ENCODE measurements at regions not wholly inside any gene's neighbourhood (a gene's known extent, or its start where the extent isn't known, plus 50 kb on each side); places are given as distances from the start of the nearest gene placed in this dataset.
A peak's percentile ranks its signal among the peaks of the same experiment; 100 is the strongest.

GRCh38 chr7:12866207-12866606 is 178.8 kb downstream of the ARL4A start:
- H3K36me3 ChIP-seq (ENCODE audit: control insufficient read depth, insufficient read depth, low read length) = no peaks in the 10 kb centered on the region
- no peak overlapping the region for H3K27ac ChIP-seq (ENCODE audit: low read depth, low read length)
- H3K27me3 ChIP-seq (ENCODE audit: control insufficient read depth, insufficient read depth, low read length) = no peaks in the 10 kb centered on the region
- no peaks in the 10 kb centered on the region for H3K9me3 ChIP-seq (ENCODE audit: control insufficient read depth, insufficient read depth, low read length)
- peaks cover 3% of the 10 kb centered on the region for H3K4me1 ChIP-seq (ENCODE audit: control insufficient read depth, insufficient read depth, low read length)
- peak in 2 of 6 donors; percentile 30 to 43 for DNase-seq (ENCODE audit: low read depth in 4 of 6, low spot score in 6 of 6)
- no peak overlapping the region for H3K4me3 ChIP-seq (ENCODE audit: low read depth, low read length)
- 66% methylated on average over 2 of the region's 4 CpGs for WGBS (ENCODE audit: insufficient coverage)

DNA sequence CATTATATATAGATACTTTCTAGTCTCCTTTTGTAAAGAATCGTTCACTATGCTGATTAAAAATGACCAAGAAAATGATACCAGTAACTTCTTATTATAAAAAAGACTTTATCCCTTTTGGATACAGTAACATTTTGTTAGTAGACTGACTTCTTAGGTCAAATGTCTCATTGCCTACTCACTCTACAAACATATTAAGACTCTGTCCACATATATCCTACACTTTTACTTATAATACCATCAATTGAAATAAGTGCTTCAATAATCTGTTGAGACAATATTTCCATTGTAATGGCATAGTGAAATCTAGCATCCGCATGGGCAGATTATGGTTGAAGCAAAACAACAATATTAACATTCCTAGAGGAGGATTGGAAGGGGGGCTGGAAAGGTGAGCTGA is 180.6 kb downstream of the ARL4A start:
- Histone ChIP-seq H3K9me3 (ENCODE audit: control insufficient read depth, insufficient read depth, low read length) (no peaks in the 10 kb centered on the region), H3K27me3 (ENCODE audit: control insufficient read depth, insufficient read depth, low read length) (no peaks in the 10 kb centered on the region), H3K27ac (ENCODE audit: low read depth, low read length) (no peak overlapping the region), H3K36me3 (ENCODE audit: control insufficient read depth, insufficient read depth, low read length) (no peaks in the 10 kb centered on the region), H3K4me3 (ENCODE audit: low read depth, low read length) (no peak overlapping the region), H3K4me1 (ENCODE audit: control insufficient read depth, insufficient read depth, low read length) (peaks cover 3% of the 10 kb centered on the region)
- no peak for DNase-seq (ENCODE audit: low read depth in 4 of 6, low spot score in 6 of 6)
- WGBS (ENCODE audit: insufficient coverage) = no CpG with 5 or more reads among the region's 2 CpGs

GRCh38 chr7:12870219-12870618 is 182.8 kb downstream of the ARL4A start:
- DNase-seq (ENCODE audit: low read depth in 4 of 6, low spot score in 6 of 6) = no peak
- H3K36me3 ChIP-seq (ENCODE audit: control insufficient read depth, insufficient read depth, low read length) = no peaks in the 10 kb centered on the region
- H3K27ac ChIP-seq (ENCODE audit: low read depth, low read length) = no peak overlapping the region
- WGBS (ENCODE audit: insufficient coverage) = no CpG with 5 or more reads among the region's 1 CpG
- H3K4me1 ChIP-seq (ENCODE audit: control insufficient read depth, insufficient read depth, low read length) = no peaks in the 10 kb centered on the region
- H3K9me3 ChIP-seq (ENCODE audit: control insufficient read depth, insufficient read depth, low read length) = no peaks in the 10 kb centered on the region
- no peaks in the 10 kb centered on the region for H3K27me3 ChIP-seq (ENCODE audit: control insufficient read depth, insufficient read depth, low read length)
- H3K4me3 ChIP-seq (ENCODE audit: low read depth, low read length) = no peak overlapping the region

DNA sequence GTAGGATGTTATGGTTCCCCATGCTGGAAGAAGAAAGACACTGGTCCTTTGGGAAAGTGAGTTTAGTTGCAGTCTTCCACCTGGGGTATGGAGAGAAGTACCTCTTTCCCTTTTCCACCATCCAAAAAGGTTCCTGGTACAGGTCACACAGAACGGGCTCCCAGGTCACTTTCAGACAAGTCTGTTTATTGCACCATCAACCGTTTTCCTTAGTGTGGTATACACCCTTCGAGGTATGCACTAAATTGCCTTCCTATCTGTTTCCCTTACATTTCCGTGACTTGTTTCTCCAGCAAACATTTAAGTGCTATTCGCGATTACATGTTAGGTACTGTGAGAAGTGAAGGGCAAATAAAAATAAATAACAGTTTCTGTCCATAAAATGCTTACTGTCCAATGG is 185.1 kb downstream of the ARL4A start:
- no peaks in the 10 kb centered on the region for H3K27me3 ChIP-seq (ENCODE audit: control insufficient read depth, insufficient read depth, low read length)
- 93% methylated on average over 2 of the region's 6 CpGs for WGBS (ENCODE audit: insufficient coverage)
- H3K4me1 ChIP-seq (ENCODE audit: control insufficient read depth, insufficient read depth, low read length) = no peaks in the 10 kb centered on the region
- no peak overlapping the region for H3K27ac ChIP-seq (ENCODE audit: low read depth, low read length)
- no peaks in the 10 kb centered on the region for H3K36me3 ChIP-seq (ENCODE audit: control insufficient read depth, insufficient read depth, low read length)
- H3K4me3 ChIP-seq (ENCODE audit: low read depth, low read length) = no peak overlapping the region
- no peak for DNase-seq (ENCODE audit: low read depth in 4 of 6, low spot score in 6 of 6)
- no peaks in the 10 kb centered on the region for H3K9me3 ChIP-seq (ENCODE audit: control insufficient read depth, insufficient read depth, low read length)

DNA sequence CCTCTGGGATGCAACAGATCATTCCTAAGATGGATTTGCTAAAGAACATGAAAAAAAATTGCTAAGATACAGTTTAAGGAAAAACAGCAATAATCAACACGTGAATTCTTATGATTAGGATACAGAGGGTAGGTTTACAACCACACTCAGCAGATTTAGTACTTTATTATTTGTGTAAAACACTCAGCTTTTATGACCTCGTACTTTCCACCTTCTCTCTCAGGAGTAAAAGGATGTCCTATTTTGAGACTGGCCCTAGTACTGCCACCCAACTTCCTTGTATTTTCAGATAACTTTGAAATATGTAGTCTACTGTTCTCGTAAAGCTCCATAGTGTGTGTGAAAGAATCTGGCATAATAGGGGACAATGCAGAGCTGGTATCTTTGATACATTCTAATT is 186.1 kb downstream of the ARL4A start:
- H3K9me3 ChIP-seq (ENCODE audit: control insufficient read depth, insufficient read depth, low read length) = no peaks in the 10 kb centered on the region
- no peaks in the 10 kb centered on the region for H3K4me1 ChIP-seq (ENCODE audit: control insufficient read depth, insufficient read depth, low read length)
- no peak overlapping the region for H3K27ac ChIP-seq (ENCODE audit: low read depth, low read length)
- H3K36me3 ChIP-seq (ENCODE audit: control insufficient read depth, insufficient read depth, low read length) = no peaks in the 10 kb centered on the region
- H3K27me3 ChIP-seq (ENCODE audit: control insufficient read depth, insufficient read depth, low read length) = no peaks in the 10 kb centered on the region
- no peak overlapping the region for H3K4me3 ChIP-seq (ENCODE audit: low read depth, low read length)
- no peak for DNase-seq (ENCODE audit: low read depth in 4 of 6, low spot score in 6 of 6)
- no CpG with 5 or more reads among the region's 3 CpGs for WGBS (ENCODE audit: insufficient coverage)

DNA sequence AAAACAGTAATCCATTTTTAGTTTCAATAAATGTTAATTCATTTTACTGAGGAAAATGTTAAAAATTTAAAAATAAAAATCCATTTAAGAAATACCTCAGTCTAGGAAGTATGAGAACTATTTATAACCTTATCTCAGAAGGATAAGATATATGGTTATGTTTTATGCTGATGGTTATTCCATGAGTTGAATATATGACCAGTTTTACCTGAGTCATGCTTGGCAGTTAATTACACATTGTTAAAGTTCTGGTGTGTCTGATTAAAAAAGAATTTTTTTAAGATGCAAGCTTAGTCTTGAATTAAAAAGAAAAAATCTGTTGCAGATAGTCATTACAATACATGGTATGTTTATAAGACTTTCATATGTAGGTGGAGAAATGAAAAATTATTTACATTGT is 191.7 kb downstream of the ARL4A start:
- DNase-seq (ENCODE audit: low read depth in 4 of 6, low spot score in 6 of 6) = no peak
- no peak overlapping the region for H3K27ac ChIP-seq (ENCODE audit: low read depth, low read length)
- H3K4me3 ChIP-seq (ENCODE audit: low read depth, low read length) = no peak overlapping the region
- no peaks in the 10 kb centered on the region for H3K36me3 ChIP-seq (ENCODE audit: control insufficient read depth, insufficient read depth, low read length)
- H3K4me1 ChIP-seq (ENCODE audit: control insufficient read depth, insufficient read depth, low read length) = no peaks in the 10 kb centered on the region
- no peaks in the 10 kb centered on the region for H3K9me3 ChIP-seq (ENCODE audit: control insufficient read depth, insufficient read depth, low read length)
- H3K27me3 ChIP-seq (ENCODE audit: control insufficient read depth, insufficient read depth, low read length) = no peaks in the 10 kb centered on the region

DNA sequence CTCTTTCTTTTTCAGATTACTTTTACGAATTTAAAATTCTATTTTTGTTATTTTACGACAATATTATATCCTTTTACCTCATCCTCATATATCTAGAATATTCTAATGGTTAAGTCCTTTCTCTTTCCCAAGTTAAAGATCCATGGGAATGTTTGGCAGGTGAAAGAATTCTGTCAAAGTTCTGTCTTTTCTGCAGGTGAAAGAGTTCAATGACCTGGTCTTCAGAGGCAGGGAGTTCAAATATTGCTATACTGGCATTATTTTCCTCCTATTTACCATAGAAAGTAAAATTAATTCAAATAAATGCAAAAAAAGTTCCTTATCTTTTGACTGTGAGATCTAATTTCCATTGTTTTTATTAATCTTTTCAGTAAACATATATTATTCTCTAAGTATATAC is 194.3 kb downstream of the ARL4A start:
- no peaks in the 10 kb centered on the region for H3K9me3 ChIP-seq (ENCODE audit: control insufficient read depth, insufficient read depth, low read length)
- no peak overlapping the region for H3K27ac ChIP-seq (ENCODE audit: low read depth, low read length)
- WGBS (ENCODE audit: insufficient coverage) = no CpG with 5 or more reads among the region's 2 CpGs
- H3K4me3 ChIP-seq (ENCODE audit: low read depth, low read length) = no peak overlapping the region
- H3K27me3 ChIP-seq (ENCODE audit: control insufficient read depth, insufficient read depth, low read length) = no peaks in the 10 kb centered on the region
- H3K36me3 ChIP-seq (ENCODE audit: control insufficient read depth, insufficient read depth, low read length) = no peaks in the 10 kb centered on the region
- no peaks in the 10 kb centered on the region for H3K4me1 ChIP-seq (ENCODE audit: control insufficient read depth, insufficient read depth, low read length)
- DNase-seq (ENCODE audit: low read depth in 4 of 6, low spot score in 6 of 6) = no peak

- DNase-seq (ENCODE audit: low read depth in 4 of 6, low spot score in 6 of 6) = no peak
- Histone ChIP-seq H3K27me3 (ENCODE audit: control insufficient read depth, insufficient read depth, low read length) (no peaks in the 10 kb centered on the region), H3K27ac (ENCODE audit: low read depth, low read length) (no peak overlapping the region), H3K9me3 (ENCODE audit: control insufficient read depth, insufficient read depth, low read length) (no peaks in the 10 kb centered on the region), H3K36me3 (ENCODE audit: control insufficient read depth, insufficient read depth, low read length) (no peaks in the 10 kb centered on the region), H3K4me3 (ENCODE audit: low read depth, low read length) (no peak overlapping the region), H3K4me1 (ENCODE audit: control insufficient read depth, insufficient read depth, low read length) (no peaks in the 10 kb centered on the region)
- WGBS (ENCODE audit: insufficient coverage) = no CpG with 5 or more reads among the region's 1 CpG
Observed at GRCh38 chr7:12882710-12883109, 195.3 kb downstream of the ARL4A start.

- WGBS (ENCODE audit: insufficient coverage) = 100% methylated on average over 1 of the region's 1 CpG
- DNase-seq (ENCODE audit: low read depth in 4 of 6, low spot score in 6 of 6) = no peak
Observed at GRCh38 chr7:12884033-12884432, 196.6 kb downstream of the ARL4A start.

GRCh38 chr7:12884856-12885440 is 197.5 kb downstream of the ARL4A start:
- no peaks in the 10 kb centered on the region for H3K4me1 ChIP-seq (ENCODE audit: control insufficient read depth, insufficient read depth, low read length)
- H3K27ac ChIP-seq (ENCODE audit: low read depth, low read length) = no peak overlapping the region
- 83% methylated on average over 2 of the region's 3 CpGs for WGBS (ENCODE audit: insufficient coverage)
- no peaks in the 10 kb centered on the region for H3K9me3 ChIP-seq (ENCODE audit: control insufficient read depth, insufficient read depth, low read length)
- no peaks in the 10 kb centered on the region for H3K27me3 ChIP-seq (ENCODE audit: control insufficient read depth, insufficient read depth, low read length)
- H3K36me3 ChIP-seq (ENCODE audit: control insufficient read depth, insufficient read depth, low read length) = no peaks in the 10 kb centered on the region
- no peak for DNase-seq (ENCODE audit: low read depth in 4 of 6, low spot score in 6 of 6)
- no peak overlapping the region for H3K4me3 ChIP-seq (ENCODE audit: low read depth, low read length)

More at GRCh38 chr7:12884033-12884432, 196.6 kb downstream of the ARL4A start:
- H3K27me3 ChIP-seq (ENCODE audit: control insufficient read depth, insufficient read depth, low read length) = no peaks in the 10 kb centered on the region
- no peaks in the 10 kb centered on the region for H3K36me3 ChIP-seq (ENCODE audit: control insufficient read depth, insufficient read depth, low read length)
- no peak overlapping the region for H3K4me3 ChIP-seq (ENCODE audit: low read depth, low read length)
- no peaks in the 10 kb centered on the region for H3K4me1 ChIP-seq (ENCODE audit: control insufficient read depth, insufficient read depth, low read length)
- H3K27ac ChIP-seq (ENCODE audit: low read depth, low read length) = no peak overlapping the region
- no peaks in the 10 kb centered on the region for H3K9me3 ChIP-seq (ENCODE audit: control insufficient read depth, insufficient read depth, low read length)
